K562 (cell line): ENCODE measurements at regions not wholly inside any gene's neighbourhood (a gene's known extent, or its start where the extent isn't known, plus 50 kb on each side); places are given as distances from the start of the nearest gene placed in this dataset.
A peak's percentile ranks its signal among the peaks of the same experiment; 100 is the strongest.

ENCODE experiments used
- ATF4 ChIP-seq: fragments of 450-650 bp; formaldehyde crosslinking; IDR thresholded peaks from 2 replicates; pipeline ENCODE4 v1.4.0; 2022; ENCODE audit warnings: mild to moderate bottlenecking, moderate library complexity
- CBX1 ChIP-seq: sonication (generic); IDR thresholded peaks from 2 replicates; pipeline ENCODE4 v1.6.1; 2016; ENCODE audit warnings: antibody characterized with exemption, low read depth, mild to moderate bottlenecking
- CXXC5 ChIP-seq: fragments of 250-450 bp; sonication (Bioruptor Pico); IDR thresholded peaks from 2 replicates; pipeline ENCODE4 v1.8.0; 2022; ENCODE audit warnings: inconsistent platforms, mild to moderate bottlenecking, moderate library complexity
- DEAF1 ChIP-seq: fragments of 450-650 bp; formaldehyde crosslinking; IDR thresholded peaks from 2 replicates; pipeline ENCODE4 v1.4.0; 2020; ENCODE audit warnings: mild to moderate bottlenecking, moderate library complexity
- GTF2E2 ChIP-seq: fragments of 200-800 bp; sonication (Bioruptor generic); IDR thresholded peaks from 2 replicates; pipeline ENCODE4 v1.6.1; 2016; ENCODE audit warnings: missing genetic modification characterization, missing compliant biosample characterization
- NFXL1 ChIP-seq: fragments of 450-650 bp; formaldehyde crosslinking; IDR thresholded peaks from 2 replicates; pipeline ENCODE4 v1.4.0; 2021; ENCODE audit warnings: mild to moderate bottlenecking
- POLR2AphosphoS2 ChIP-seq: IDR thresholded peaks from 2 replicates; pipeline ENCODE4 v1.6.1; 2012; ENCODE audit warnings: low read length, improper control_type of control experiment
- RBFOX2 ChIP-seq: fragments of 200-400 bp; formaldehyde crosslinking; IDR thresholded peaks from 2 replicates; pipeline ENCODE4 v1.6.1; 2017; ENCODE audit warnings: low read depth, mild to moderate bottlenecking, low read length, moderate library complexity
- SAP30 ChIP-seq: fragments of 200-600 bp; sonication (generic); IDR thresholded peaks from 2 replicates; pipeline ENCODE4 v1.6.1; 2012; ENCODE audit warnings: borderline replicate concordance, low read depth, mild to moderate bottlenecking, moderate library complexity, low read length, control low read depth, inconsistent platforms; ENCODE audit not compliant: insufficient read depth, poor library complexity, severe bottlenecking
- SUPT5H ChIP-seq: fragments of 450-650 bp; IDR thresholded peaks from 2 replicates; pipeline ENCODE4 v1.6.1; 2016
- THRAP3 ChIP-seq: fragments of 450-650 bp; IDR thresholded peaks from 2 replicates; pipeline ENCODE4 v1.6.1; 2016; ENCODE audit warnings: mild to moderate bottlenecking, inconsistent platforms, borderline replicate concordance
- YY1 ChIP-seq, 3 experiments: IDR thresholded peaks; 2 replicates each; pipeline ENCODE4 v1.6.1; 2011; ENCODE audit warnings: low read length in 2 of 3, mild to moderate bottlenecking in 2 of 3, moderate library complexity in 2 of 3, borderline replicate concordance in 1 of 3, control low read depth in 1 of 3, low read depth in 1 of 3; ENCODE audit not compliant: insufficient read depth in 3 of 3, insufficient replicate concordance in 2 of 3, control insufficient read depth in 1 of 3, insufficient read length in 1 of 3; ENCODE audit errors: extremely low read depth in 1 of 3
- ZBTB17 ChIP-seq: fragments of 450-650 bp; formaldehyde crosslinking; IDR thresholded peaks from 2 replicates; pipeline ENCODE4 v1.4.0; 2020; ENCODE audit warnings: mild to moderate bottlenecking
- ZBTB26 ChIP-seq: fragments of 450-650 bp; formaldehyde crosslinking; IDR thresholded peaks from 2 replicates; pipeline ENCODE4 v1.4.0; 2022; ENCODE audit warnings: missing genetic modification characterization
- ZNF444 ChIP-seq: fragments of 250-450 bp; sonication (Bioruptor Pico); IDR thresholded peaks from 2 replicates; pipeline ENCODE4 v1.4.0; 2020; ENCODE audit warnings: mild to moderate bottlenecking, moderate library complexity
- TF ChIP-seq, protein P1 (sequence below): fragments of 250-450 bp; sonication (Bioruptor Pico); IDR thresholded peaks from 2 replicates; pipeline ENCODE4 v1.5.0; 2020; ENCODE audit warnings: mild to moderate bottlenecking, borderline replicate concordance
- TF ChIP-seq, protein P2 (sequence below), 2 experiments: IDR thresholded peaks; 2 replicates each; pipeline ENCODE4 v1.6.1; 2011; ENCODE audit warnings: borderline replicate concordance in 1 of 2, control low read depth in 1 of 2, low read depth in 1 of 2, low read length in 1 of 2, mild to moderate bottlenecking in 1 of 2, mixed read lengths in 1 of 2, moderate library complexity in 1 of 2; ENCODE audit not compliant: insufficient read depth in 1 of 2, insufficient read length in 1 of 2, poor library complexity in 1 of 2, severe bottlenecking in 1 of 2; ENCODE audit errors: extremely low read depth in 1 of 2

GRCh38 chr6:27824211-27825024 lies 87.8 kb downstream of the OR2B2 start (continued):
- peak; percentile 0 for TF ChIP-seq SAP30
- peak; percentile 41; the same call in 1 of the 2 replicates for TF ChIP-seq CXXC5
- TF ChIP-seq SUPT5H: peak; percentile 90
- TF ChIP-seq NFXL1 (CRISPR knock-in tag): 0 out of 2 replicates have a peak, but pooled peaks have one; percentile 13
- 0 out of 2 replicates have a peak, but pooled peaks have one; percentile 47 for TF ChIP-seq ZNF444 (CRISPR knock-in tag)
- TF ChIP-seq DEAF1 (CRISPR knock-in tag): peak; percentile 66; the same call in 1 of the 2 replicates
- TF ChIP-seq THRAP3: peak; percentile 99
- peak; percentile 55 for TF ChIP-seq POLR2AphosphoS2
- TF ChIP-seq GTF2E2 (tag): peak; percentile 94
- TF ChIP-seq ZBTB26: peak; percentile 40
- TF ChIP-seq ZBTB17 (CRISPR knock-in tag): 0 out of 2 replicates have a peak, but pooled peaks have one; percentile 68
- peak in 1 of 3 experiments; percentile 13 for TF ChIP-seq YY1 (IDR thresholded peaks at IDR 0.05; ENCODE audit: borderline replicate concordance in 1 of 3, control insufficient read depth in 1 of 3, extremely low read depth in 1 of 3, insufficient read depth in 3 of 3, insufficient read length in 1 of 3, insufficient replicate concordance in 2 of 3, low read depth in 1 of 3, low read length in 2 of 3)
- TF ChIP-seq, protein P1, sequence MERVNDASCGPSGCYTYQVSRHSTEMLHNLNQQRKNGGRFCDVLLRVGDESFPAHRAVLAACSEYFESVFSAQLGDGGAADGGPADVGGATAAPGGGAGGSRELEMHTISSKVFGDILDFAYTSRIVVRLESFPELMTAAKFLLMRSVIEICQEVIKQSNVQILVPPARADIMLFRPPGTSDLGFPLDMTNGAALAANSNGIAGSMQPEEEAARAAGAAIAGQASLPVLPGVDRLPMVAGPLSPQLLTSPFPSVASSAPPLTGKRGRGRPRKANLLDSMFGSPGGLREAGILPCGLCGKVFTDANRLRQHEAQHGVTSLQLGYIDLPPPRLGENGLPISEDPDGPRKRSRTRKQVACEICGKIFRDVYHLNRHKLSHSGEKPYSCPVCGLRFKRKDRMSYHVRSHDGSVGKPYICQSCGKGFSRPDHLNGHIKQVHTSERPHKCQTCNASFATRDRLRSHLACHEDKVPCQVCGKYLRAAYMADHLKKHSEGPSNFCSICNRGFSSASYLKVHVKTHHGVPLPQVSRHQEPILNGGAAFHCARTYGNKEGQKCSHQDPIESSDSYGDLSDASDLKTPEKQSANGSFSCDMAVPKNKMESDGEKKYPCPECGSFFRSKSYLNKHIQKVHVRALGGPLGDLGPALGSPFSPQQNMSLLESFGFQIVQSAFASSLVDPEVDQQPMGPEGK (CRISPR knock-in tag): 0 out of 2 replicates have a peak, but pooled peaks have one; percentile 67
- peak; percentile 63; the same call in 1 of the 2 replicates for TF ChIP-seq ATF4 (CRISPR knock-in tag)
- TF ChIP-seq, protein P2, sequence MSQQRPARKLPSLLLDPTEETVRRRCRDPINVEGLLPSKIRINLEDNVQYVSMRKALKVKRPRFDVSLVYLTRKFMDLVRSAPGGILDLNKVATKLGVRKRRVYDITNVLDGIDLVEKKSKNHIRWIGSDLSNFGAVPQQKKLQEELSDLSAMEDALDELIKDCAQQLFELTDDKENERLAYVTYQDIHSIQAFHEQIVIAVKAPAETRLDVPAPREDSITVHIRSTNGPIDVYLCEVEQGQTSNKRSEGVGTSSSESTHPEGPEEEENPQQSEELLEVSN (IDR thresholded peaks at IDR 0.05; ENCODE audit: borderline replicate concordance in 1 of 2, extremely low read depth in 1 of 2, insufficient read depth in 1 of 2, insufficient read length in 1 of 2, low read depth in 1 of 2, low read length in 1 of 2, poor library complexity in 1 of 2, severe bottlenecking in 1 of 2): peak in 1 of 2 experiments; percentile 15
- peak; percentile 89 for TF ChIP-seq RBFOX2
- peak; percentile 14; the same call in 1 of the 2 replicates for TF ChIP-seq CBX1
